GM12878 (cell line): ENCODE measurements at regions not wholly inside any gene's neighbourhood (a gene's known extent, or its start where the extent isn't known, plus 50 kb on each side); places are given as distances from the start of the nearest gene placed in this dataset.

ENCODE experiments used
- ATAC-seq: fragments of 200-7000 bp; cut with Tn5 transposase; 3 replicates; pipeline ENCODE4 v1.9.1; 2020; ENCODE audit warnings: mild to moderate bottlenecking, moderate library complexity
- BruUV-seq: library from RNA; stranded (reverse); fragments of 400-500 nt; replicated peaks from 2 replicates; lab custom pipeline; 2021; lab: Mats Ljungman, UMichigan
- CTCF ChIA-PET: fragments of 300-600 bp; sonication (Branson Sonifier 250); formaldehyde crosslinking; extraction: SDS; loops from one replicate; lab custom pipeline; 2021; ENCODE audit warnings: inconsistent platforms; lab: Yijun Ruan, JAX
- POLR2A ChIA-PET: fragments of 350-600 bp; formaldehyde crosslinking; extraction: SDS; loops from one replicate; lab custom pipeline; 2021; ENCODE audit warnings: inconsistent platforms; lab: Charles Lee
- RAD21 ChIA-PET: fragments of 300-600 bp; sonication (Branson Sonifier 250); formaldehyde crosslinking; loops from one replicate; lab custom pipeline; 2023; ENCODE audit warnings: antibody characterized with exemption; ENCODE audit not compliant: unreplicated experiment; lab: Charles Lee
- SMC1A ChIA-PET: fragments of 300-600 bp; sonication (Branson Sonifier 250); formaldehyde crosslinking; loops from one replicate; lab custom pipeline; 2023; ENCODE audit not compliant: unreplicated experiment, uncharacterized antibody; lab: Charles Lee
- DNase-seq: peaks from one replicate; pipeline ENCODE4 v3.0.0-alpha.2; 2011; ENCODE audit warnings: low read depth, low spot score
- FAIRE-seq: peaks from 3 replicates; lab custom pipeline; 2011; peaks lifted over from hg19 to GRCh38; lab: Jason Lieb, UNC
- H2AFZ ChIP-seq: 2 replicates; pipeline ENCODE4 v1.6.0; 2011; ENCODE audit warnings: low read depth, low read length, control low read depth; ENCODE audit not compliant: control insufficient read depth
- H3K27ac ChIP-seq: 2 replicates; pipeline ENCODE4 v1.5.1; 2011; ENCODE audit warnings: control low read depth; ENCODE audit not compliant: control insufficient read depth, insufficient read depth
- H3K27me3 ChIP-seq, 2 experiments: replicated peaks in 1 of 2; 2 replicates each; pipeline versions ENCODE4 v1.6.0 to v1.6.1; 2011; ENCODE audit warnings: low read length in 1 of 2; ENCODE audit not compliant: control insufficient read depth in 2 of 2, insufficient read depth in 2 of 2
- H3K36me3 ChIP-seq, 2 experiments: 2 replicates each; pipeline ENCODE4 v1.5.1; 2011; ENCODE audit warnings: low read length in 1 of 2; ENCODE audit not compliant: control insufficient read depth in 2 of 2, insufficient read depth in 2 of 2
- H3K4me1 ChIP-seq: 2 replicates; pipeline ENCODE4 v1.6.1; 2011; ENCODE audit warnings: mild to moderate bottlenecking, low read length, moderate library complexity, mixed read lengths; ENCODE audit not compliant: control insufficient read depth, insufficient read depth
- H3K4me2 ChIP-seq: 2 replicates; pipeline ENCODE4 v1.6.0; 2011; ENCODE audit warnings: control low read depth; ENCODE audit not compliant: control insufficient read depth, insufficient read depth
- H3K4me3 ChIP-seq: fragments of 200-600 bp; sonication (generic); 2 replicates; pipeline ENCODE4 v1.5.1; 2016
- H3K79me2 ChIP-seq: 2 replicates; pipeline ENCODE4 v1.6.0; 2011; ENCODE audit warnings: low read length; ENCODE audit not compliant: control insufficient read depth, insufficient read depth
- H3K9ac ChIP-seq: 2 replicates; pipeline ENCODE4 v1.8.0; 2011; ENCODE audit warnings: low read length, control low read depth, mixed read lengths; ENCODE audit not compliant: control insufficient read depth, insufficient read depth
- H3K9me3 ChIP-seq: replicated peaks from 3 replicates; pipeline ENCODE4 v1.5.1; 2011; ENCODE audit warnings: mild to moderate bottlenecking, low read length; ENCODE audit not compliant: control insufficient read depth, insufficient read depth
- H4K20me1 ChIP-seq: 2 replicates; pipeline ENCODE4 v1.6.0; 2011; ENCODE audit not compliant: control insufficient read depth, insufficient read depth
- HDGF ChIP-seq: fragments of 450-650 bp; IDR thresholded peaks from 2 replicates; pipeline ENCODE4 v1.6.1; 2016; ENCODE audit warnings: antibody characterized with exemption
- MYC ChIP-seq: IDR thresholded peaks from 2 replicates; pipeline ENCODE4 v1.6.1; 2011; ENCODE audit warnings: mild to moderate bottlenecking, low read length, moderate library complexity, inconsistent platforms; ENCODE audit not compliant: insufficient read depth, insufficient replicate concordance, insufficient read length, severe bottlenecking
- POLR2A ChIP-seq: IDR thresholded peaks from 2 replicates; pipeline ENCODE4 v1.6.1; 2011; ENCODE audit warnings: low read depth, mild to moderate bottlenecking, low read length
- RELA ChIP-seq: fragments of 450-650 bp; IDR thresholded peaks from 2 replicates; pipeline ENCODE4 v1.8.0; 2014; ENCODE audit warnings: borderline replicate concordance; ENCODE audit not compliant: partially characterized antibody
- SMAD5 ChIP-seq: IDR thresholded peaks from 2 replicates; pipeline ENCODE4 v1.6.1; 2016; ENCODE audit warnings: antibody characterized with exemption, low read depth
- TARDBP ChIP-seq: IDR thresholded peaks from 2 replicates; pipeline ENCODE4 v1.6.1; 2016; ENCODE audit warnings: borderline replicate concordance
- ZNF384 ChIP-seq: IDR thresholded peaks from 2 replicates; pipeline ENCODE4 v1.6.1; 2012; ENCODE audit warnings: low read depth, mild to moderate bottlenecking, low read length, improper control_type of control experiment, borderline replicate concordance
- ZSCAN29 ChIP-seq: fragments of 450-650 bp; IDR thresholded peaks from 2 replicates; pipeline ENCODE4 v1.6.1; 2017; ENCODE audit warnings: mild to moderate bottlenecking, moderate library complexity
- WGBS: methylation state at CpG from one replicate; pipeline ENCODE4 v1.1.6; 2016; ENCODE audit warnings: low lambda C conversion rate; ENCODE audit not compliant: insufficient replicate concordance, insufficient coverage; ENCODE audit errors: missing lambda C conversion rate; 5-methylcytosine and 5-hydroxymethylcytosine counted together
- in situ Hi-C: fragments of 300-500 bp; cut with MboI; formaldehyde crosslinking; loops from 9 replicates; pipeline ENCODE4 v1.14.3; 2018; ENCODE audit warnings: mixed read lengths
- intact Hi-C: fragments of 100-400 bp; cut with micrococcal nuclease; formaldehyde crosslinking; loops from one replicate; pipeline ENCODE4 v1.14.2; 2022; ENCODE audit not compliant: unreplicated experiment
- TF ChIP-seq, protein P1 (sequence below): IDR thresholded peaks from 2 replicates; pipeline ENCODE4 v1.6.1; 2012; ENCODE audit warnings: low read depth, low read length, improper control_type of control experiment
- TF ChIP-seq, protein P2 (sequence below): fragments of 450-650 bp; IDR thresholded peaks from 2 replicates; pipeline ENCODE4 v1.6.1; 2017; ENCODE audit warnings: mild to moderate bottlenecking
- TF ChIP-seq, protein P3 (sequence below): IDR thresholded peaks from 2 replicates; pipeline ENCODE4 v1.6.1; 2012; ENCODE audit warnings: improper control_type of control experiment, low read depth, low read length; ENCODE audit not compliant: insufficient replicate concordance
- TF ChIP-seq, protein P4 (sequence below): fragments of 450-650 bp; formaldehyde crosslinking; IDR thresholded peaks from 2 replicates; pipeline ENCODE4 v1.4.0; 2022; ENCODE audit warnings: mild to moderate bottlenecking, moderate library complexity

DNA sequence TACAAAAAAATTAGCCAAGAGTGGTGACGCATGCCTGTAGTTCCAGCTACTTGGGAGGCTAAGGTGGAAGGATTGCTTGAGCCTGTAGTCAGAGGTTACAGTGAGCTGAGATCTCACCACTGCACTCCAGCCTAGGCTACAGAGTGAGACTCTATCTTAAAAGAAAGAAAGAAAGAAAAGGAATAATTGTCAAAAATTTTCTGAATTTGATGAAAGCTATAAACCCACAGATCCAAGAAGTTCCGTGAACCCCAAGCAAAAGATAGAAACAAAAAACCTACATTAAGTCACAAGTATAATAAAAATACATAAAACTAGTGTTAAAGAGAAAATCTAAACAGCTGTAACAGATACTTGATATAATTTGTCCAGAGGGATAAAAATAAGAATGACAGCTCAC lies 60.1 kb upstream of the KMT2C start:
- Histone ChIP-seq H3K79me2 (no peaks in the 10 kb centered on the region), H3K4me2 (no peak overlapping the region), H3K9me3 (no peaks in the 10 kb centered on the region), H3K27ac (no peak overlapping the region), H3K4me1 (no peaks in the 10 kb centered on the region), H2AFZ (no peak overlapping the region), H3K36me3 (no peaks in the 10 kb centered on the region), H3K27me3 (no peaks in the 10 kb centered on the region), H3K4me3 (no peak overlapping the region), H4K20me1 (no peaks in the 10 kb centered on the region), H3K9ac (no peak overlapping the region)
- no TSS peak for BruUV-seq
- no peak for TF ChIP-seq RELA
- no peak for TF ChIP-seq ZSCAN29
- no peak for TF ChIP-seq ZNF384
- TF ChIP-seq, protein P1, sequence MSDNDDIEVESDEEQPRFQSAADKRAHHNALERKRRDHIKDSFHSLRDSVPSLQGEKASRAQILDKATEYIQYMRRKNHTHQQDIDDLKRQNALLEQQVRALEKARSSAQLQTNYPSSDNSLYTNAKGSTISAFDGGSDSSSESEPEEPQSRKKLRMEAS, result no peak
- TF ChIP-seq SMAD5, result no peak
- TF ChIP-seq, protein P2, sequence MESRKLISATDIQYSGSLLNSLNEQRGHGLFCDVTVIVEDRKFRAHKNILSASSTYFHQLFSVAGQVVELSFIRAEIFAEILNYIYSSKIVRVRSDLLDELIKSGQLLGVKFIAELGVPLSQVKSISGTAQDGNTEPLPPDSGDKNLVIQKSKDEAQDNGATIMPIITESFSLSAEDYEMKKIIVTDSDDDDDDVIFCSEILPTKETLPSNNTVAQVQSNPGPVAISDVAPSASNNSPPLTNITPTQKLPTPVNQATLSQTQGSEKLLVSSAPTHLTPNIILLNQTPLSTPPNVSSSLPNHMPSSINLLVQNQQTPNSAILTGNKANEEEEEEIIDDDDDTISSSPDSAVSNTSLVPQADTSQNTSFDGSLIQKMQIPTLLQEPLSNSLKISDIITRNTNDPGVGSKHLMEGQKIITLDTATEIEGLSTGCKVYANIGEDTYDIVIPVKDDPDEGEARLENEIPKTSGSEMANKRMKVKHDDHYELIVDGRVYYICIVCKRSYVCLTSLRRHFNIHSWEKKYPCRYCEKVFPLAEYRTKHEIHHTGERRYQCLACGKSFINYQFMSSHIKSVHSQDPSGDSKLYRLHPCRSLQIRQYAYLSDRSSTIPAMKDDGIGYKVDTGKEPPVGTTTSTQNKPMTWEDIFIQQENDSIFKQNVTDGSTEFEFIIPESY, result no peak
- no peak for TF ChIP-seq TARDBP
- TF ChIP-seq HDGF, result no peak
- TF ChIP-seq, protein P3, sequence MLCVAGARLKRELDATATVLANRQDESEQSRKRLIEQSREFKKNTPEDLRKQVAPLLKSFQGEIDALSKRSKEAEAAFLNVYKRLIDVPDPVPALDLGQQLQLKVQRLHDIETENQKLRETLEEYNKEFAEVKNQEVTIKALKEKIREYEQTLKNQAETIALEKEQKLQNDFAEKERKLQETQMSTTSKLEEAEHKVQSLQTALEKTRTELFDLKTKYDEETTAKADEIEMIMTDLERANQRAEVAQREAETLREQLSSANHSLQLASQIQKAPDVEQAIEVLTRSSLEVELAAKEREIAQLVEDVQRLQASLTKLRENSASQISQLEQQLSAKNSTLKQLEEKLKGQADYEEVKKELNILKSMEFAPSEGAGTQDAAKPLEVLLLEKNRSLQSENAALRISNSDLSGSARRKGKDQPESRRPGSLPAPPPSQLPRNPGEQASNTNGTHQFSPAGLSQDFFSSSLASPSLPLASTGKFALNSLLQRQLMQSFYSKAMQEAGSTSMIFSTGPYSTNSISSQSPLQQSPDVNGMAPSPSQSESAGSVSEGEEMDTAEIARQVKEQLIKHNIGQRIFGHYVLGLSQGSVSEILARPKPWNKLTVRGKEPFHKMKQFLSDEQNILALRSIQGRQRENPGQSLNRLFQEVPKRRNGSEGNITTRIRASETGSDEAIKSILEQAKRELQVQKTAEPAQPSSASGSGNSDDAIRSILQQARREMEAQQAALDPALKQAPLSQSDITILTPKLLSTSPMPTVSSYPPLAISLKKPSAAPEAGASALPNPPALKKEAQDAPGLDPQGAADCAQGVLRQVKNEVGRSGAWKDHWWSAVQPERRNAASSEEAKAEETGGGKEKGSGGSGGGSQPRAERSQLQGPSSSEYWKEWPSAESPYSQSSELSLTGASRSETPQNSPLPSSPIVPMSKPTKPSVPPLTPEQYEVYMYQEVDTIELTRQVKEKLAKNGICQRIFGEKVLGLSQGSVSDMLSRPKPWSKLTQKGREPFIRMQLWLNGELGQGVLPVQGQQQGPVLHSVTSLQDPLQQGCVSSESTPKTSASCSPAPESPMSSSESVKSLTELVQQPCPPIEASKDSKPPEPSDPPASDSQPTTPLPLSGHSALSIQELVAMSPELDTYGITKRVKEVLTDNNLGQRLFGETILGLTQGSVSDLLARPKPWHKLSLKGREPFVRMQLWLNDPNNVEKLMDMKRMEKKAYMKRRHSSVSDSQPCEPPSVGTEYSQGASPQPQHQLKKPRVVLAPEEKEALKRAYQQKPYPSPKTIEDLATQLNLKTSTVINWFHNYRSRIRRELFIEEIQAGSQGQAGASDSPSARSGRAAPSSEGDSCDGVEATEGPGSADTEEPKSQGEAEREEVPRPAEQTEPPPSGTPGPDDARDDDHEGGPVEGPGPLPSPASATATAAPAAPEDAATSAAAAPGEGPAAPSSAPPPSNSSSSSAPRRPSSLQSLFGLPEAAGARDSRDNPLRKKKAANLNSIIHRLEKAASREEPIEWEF, result no peak
- TF ChIP-seq MYC, result no peak
- TF ChIP-seq, protein P4, sequence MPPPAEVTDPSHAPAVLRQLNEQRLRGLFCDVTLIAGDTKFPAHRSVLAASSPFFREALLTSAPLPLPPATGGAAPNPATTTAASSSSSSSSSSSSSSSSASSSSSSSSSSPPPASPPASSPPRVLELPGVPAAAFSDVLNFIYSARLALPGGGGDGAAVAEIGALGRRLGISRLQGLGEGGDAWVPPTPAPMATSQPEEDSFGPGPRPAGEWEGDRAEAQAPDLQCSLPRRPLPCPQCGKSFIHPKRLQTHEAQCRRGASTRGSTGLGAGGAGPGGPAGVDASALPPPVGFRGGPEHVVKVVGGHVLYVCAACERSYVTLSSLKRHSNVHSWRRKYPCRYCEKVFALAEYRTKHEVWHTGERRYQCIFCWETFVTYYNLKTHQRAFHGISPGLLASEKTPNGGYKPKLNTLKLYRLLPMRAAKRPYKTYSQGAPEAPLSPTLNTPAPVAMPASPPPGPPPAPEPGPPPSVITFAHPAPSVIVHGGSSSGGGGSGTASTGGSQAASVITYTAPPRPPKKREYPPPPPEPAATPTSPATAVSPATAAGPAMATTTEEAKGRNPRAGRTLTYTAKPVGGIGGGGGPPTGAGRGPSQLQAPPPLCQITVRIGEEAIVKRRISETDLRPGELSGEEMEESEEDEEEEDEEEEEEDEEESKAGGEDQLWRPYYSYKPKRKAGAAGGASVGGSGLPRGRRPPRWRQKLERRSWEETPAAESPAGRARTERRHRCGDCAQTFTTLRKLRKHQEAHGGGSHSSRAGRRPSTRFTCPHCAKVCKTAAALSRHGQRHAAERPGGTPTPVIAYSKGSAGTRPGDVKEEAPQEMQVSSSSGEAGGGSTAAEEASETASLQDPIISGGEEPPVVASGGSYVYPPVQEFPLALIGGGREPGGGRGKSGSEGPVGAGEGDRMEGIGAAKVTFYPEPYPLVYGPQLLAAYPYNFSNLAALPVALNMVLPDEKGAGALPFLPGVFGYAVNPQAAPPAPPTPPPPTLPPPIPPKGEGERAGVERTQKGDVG (CRISPR knock-in tag), result no peak
- no peak for TF ChIP-seq POLR2A
- WGBS, result 71% methylated on average over 2 of the region's 2 CpGs
- RAD21 ChIA-PET, result interaction anchor here (0.6 kb wide), 1 partner anchor 286 kb away, joined by 4 read pairs; no protein-coding TSS in a partner anchor
- SMC1A ChIA-PET, result interaction anchor here (0.7 to 2.2 kb wide), 5 partner anchors 8 to 230 kb away, joined by 3 to 5 read pairs (median 3); no protein-coding TSS in a partner anchor
- POLR2A ChIA-PET, result interaction anchor here (0.5 to 0.7 kb wide), 2 partner anchors 25 to 147 kb away, joined by 3 read pairs; no protein-coding TSS in a partner anchor
- DNase-seq (no peak), ATAC-seq (no peak), FAIRE-seq (no peak)
- in situ Hi-C loops (no loop called here), intact Hi-C loops (no loop called here)
- CTCF ChIA-PET, result interaction anchor here (1.9 to 2.7 kb wide), 2 partner anchors 159 to 211 kb away, joined by 4 to 9 read pairs; no protein-coding TSS in a partner anchor
